ENCODE measurements at regions not wholly inside any gene's neighbourhood (a gene's known extent, or its start where the extent isn't known, plus 50 kb on each side); places are given as distances from the start of the nearest gene placed in this dataset.

GRCh38 chr12:125272383-125272933 lies 207.2 kb downstream of the AACS start:
- DNase-seq: no peak
- no peak overlapping the region for H3K4me3 ChIP-seq (ENCODE audit: low read depth, low read length)
- no peak for TF ChIP-seq CTCF (IDR thresholded peaks at IDR 0.05; ENCODE audit: low read depth, low read length, missing control alignments)
- H3K27me3 ChIP-seq (replicated peaks): no peaks in the 10 kb centered on the region
- H3K36me3 ChIP-seq (replicated peaks): no peaks in the 10 kb centered on the region
- in situ Hi-C loops (cut with HindIII; ENCODE audit: low pct_ligation_motif_present, low sequenced_read_pairs): no loop called here
- H3K27ac ChIP-seq: no peak overlapping the region

GRCh38 chr12:125276567-125276966 lies 211.3 kb downstream of the AACS start:
- no peak overlapping the region for H3K27ac ChIP-seq
- no peak overlapping the region for H3K4me3 ChIP-seq (ENCODE audit: low read depth, low read length)
- TF ChIP-seq CTCF (IDR thresholded peaks at IDR 0.05; ENCODE audit: low read depth, low read length, missing control alignments): no peak
- H3K27me3 ChIP-seq (replicated peaks): no peaks in the 10 kb centered on the region
- in situ Hi-C loops (cut with HindIII; ENCODE audit: low pct_ligation_motif_present, low sequenced_read_pairs): no loop called here
- DNase-seq: no peak
- no peaks in the 10 kb centered on the region for H3K36me3 ChIP-seq (replicated peaks)

GRCh38 chr12:125280482-125281377 lies 215.5 kb downstream of the AACS start:
- H3K27ac ChIP-seq: no peak overlapping the region
- H3K4me3 ChIP-seq (ENCODE audit: low read depth, low read length): no peak overlapping the region
- H3K36me3 ChIP-seq (replicated peaks): no peaks in the 10 kb centered on the region
- no peak for TF ChIP-seq CTCF (IDR thresholded peaks at IDR 0.05; ENCODE audit: low read depth, low read length, missing control alignments)
- in situ Hi-C loops (cut with HindIII; ENCODE audit: low pct_ligation_motif_present, low sequenced_read_pairs): no loop called here
- H3K27me3 ChIP-seq (replicated peaks): no peaks in the 10 kb centered on the region
- no peak for DNase-seq

- H3K27ac ChIP-seq: no peak overlapping the region
- H3K36me3 ChIP-seq (replicated peaks): no peaks in the 10 kb centered on the region
- no peak overlapping the region for H3K4me3 ChIP-seq (ENCODE audit: low read depth, low read length)
- H3K27me3 ChIP-seq (replicated peaks): no peaks in the 10 kb centered on the region
- in situ Hi-C loops (cut with HindIII; ENCODE audit: low pct_ligation_motif_present, low sequenced_read_pairs): no loop called here
- no peak for DNase-seq
- TF ChIP-seq CTCF (IDR thresholded peaks at IDR 0.05; ENCODE audit: low read depth, low read length, missing control alignments): no peak
These were observed 217.7 kb downstream of the AACS start for GRCh38 chr12:125282921-125283320.

- no peak for TF ChIP-seq CTCF (IDR thresholded peaks at IDR 0.05; ENCODE audit: low read depth, low read length, missing control alignments)
- DNase-seq: no peak
- in situ Hi-C loops (cut with HindIII; ENCODE audit: low pct_ligation_motif_present, low sequenced_read_pairs): no loop called here
- Histone ChIP-seq H3K36me3 (replicated peaks) (no peaks in the 10 kb centered on the region), H3K27ac (no peak overlapping the region), H3K4me3 (ENCODE audit: low read depth, low read length) (no peak overlapping the region), H3K27me3 (replicated peaks) (no peaks in the 10 kb centered on the region)
These were observed 218.3 kb downstream of the AACS start for GRCh38 chr12:125283521-125283920.
